Large intestine (tissue), 3 donors: ENCODE measurements at regions not wholly inside any gene's neighbourhood (a gene's known extent, or its start where the extent isn't known, plus 50 kb on each side); places are given as distances from the start of the nearest gene placed in this dataset.

Source experiments
- DNase-seq, 2 donors: peaks; one replicate each; pipeline versions ENCODE4 v3.0.0 to v3.0.0-alpha.2; 2013
- H3K27ac ChIP-seq: one replicate; pipeline ENCODE4 v1.5.1; 2013; ENCODE audit warnings: low read length
- H3K27me3 ChIP-seq: 2 replicates; pipeline ENCODE4 v1.6.1; 2013; ENCODE audit warnings: low read length; ENCODE audit not compliant: control insufficient read depth, insufficient read depth
- H3K36me3 ChIP-seq: 2 replicates; pipeline ENCODE4 v1.6.1; 2013; ENCODE audit warnings: low read length; ENCODE audit not compliant: control insufficient read depth, insufficient read depth
- H3K4me1 ChIP-seq: one replicate; pipeline ENCODE4 v1.6.1; 2013; ENCODE audit warnings: low read length; ENCODE audit not compliant: control insufficient read depth, insufficient read depth
- H3K4me3 ChIP-seq: one replicate; pipeline ENCODE4 v1.5.1; 2013; ENCODE audit warnings: low read length
- H3K9me3 ChIP-seq: one replicate; pipeline ENCODE4 v1.6.1; 2013; ENCODE audit warnings: mild to moderate bottlenecking, low read depth, low read length, moderate library complexity; ENCODE audit not compliant: control insufficient read depth
- WGBS: methylation state at CpG from one replicate; pipeline ENCODE4 v1.1.5; 2013; ENCODE audit warnings: low lambda C conversion rate; ENCODE audit not compliant: insufficient coverage; 5-methylcytosine and 5-hydroxymethylcytosine counted together

DNA sequence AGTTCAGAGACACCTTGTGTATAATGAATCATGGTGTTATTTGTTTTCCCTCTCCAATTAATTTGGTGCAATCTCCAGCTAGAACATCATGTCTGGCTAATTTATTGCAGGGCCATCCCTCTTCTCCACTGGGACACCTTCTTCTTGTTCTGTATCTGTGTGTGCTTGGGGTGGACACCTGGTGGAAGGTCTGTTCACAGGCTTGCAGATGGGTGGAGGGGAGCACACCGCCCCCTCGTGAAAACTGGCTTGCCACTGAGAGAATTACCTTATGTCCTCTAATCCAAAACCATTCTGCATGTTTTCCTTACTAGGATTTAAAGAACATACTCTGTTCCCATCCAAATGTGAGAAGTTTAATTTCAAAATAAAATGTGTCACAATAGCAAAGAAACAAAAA is 1160.4 kb upstream of the ZEB2 start:
- DNase-seq, result no peak
- H3K9me3 ChIP-seq, result no peaks in the 10 kb centered on the region
- no peaks in the 10 kb centered on the region for H3K36me3 ChIP-seq
- H3K27ac ChIP-seq, result no peak overlapping the region
- no peaks in the 10 kb centered on the region for H3K4me1 ChIP-seq
- H3K4me3 ChIP-seq, result no peak overlapping the region
- no CpG with 5 or more reads among the region's 2 CpGs for WGBS
- H3K27me3 ChIP-seq, result no peaks in the 10 kb centered on the region

DNA sequence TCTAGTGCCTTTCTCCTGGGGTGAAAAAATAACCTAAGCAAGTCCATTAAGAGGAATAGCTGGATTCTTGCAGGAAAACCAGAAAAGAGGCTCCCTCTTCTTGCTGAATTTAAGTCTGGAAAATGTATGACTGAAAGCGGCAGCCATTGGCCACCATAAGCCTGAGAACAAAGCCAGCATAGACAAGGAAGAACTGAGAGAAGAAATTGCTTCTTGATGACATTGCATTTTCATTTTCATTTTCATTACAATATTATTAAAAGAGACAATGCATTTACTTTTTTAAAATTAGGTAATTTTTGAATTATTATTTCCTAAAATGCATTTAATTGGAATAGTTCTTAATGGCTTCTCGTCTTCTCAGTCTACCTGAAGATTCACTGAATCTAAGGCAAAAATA is 1157.5 kb upstream of the ZEB2 start:
- 100% methylated on average over 1 of the region's 2 CpGs for WGBS
- no peak overlapping the region for H3K27ac ChIP-seq
- H3K9me3 ChIP-seq, result no peaks in the 10 kb centered on the region
- DNase-seq, result no peak
- H3K27me3 ChIP-seq, result no peaks in the 10 kb centered on the region
- no peaks in the 10 kb centered on the region for H3K36me3 ChIP-seq
- H3K4me3 ChIP-seq, result no peak overlapping the region
- H3K4me1 ChIP-seq, result no peaks in the 10 kb centered on the region

DNA sequence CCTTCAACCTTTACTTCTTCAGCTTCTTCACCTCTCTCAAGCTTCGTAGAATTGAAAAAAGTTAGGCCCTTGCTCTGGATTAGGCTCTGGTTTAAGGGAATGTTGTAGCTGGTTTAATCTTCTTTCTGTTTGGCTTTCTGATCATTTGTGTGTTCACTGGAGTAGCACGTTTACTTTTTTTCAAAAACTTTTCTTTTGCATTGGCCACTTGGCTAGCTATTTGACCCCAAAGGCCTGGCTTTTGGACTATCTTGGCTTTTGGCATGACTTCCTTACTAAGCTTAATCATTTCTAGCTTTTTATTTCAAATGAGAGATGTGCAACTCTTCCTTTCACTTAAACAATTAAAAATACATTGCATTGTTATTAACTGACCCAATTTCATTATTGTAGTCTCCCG is 1154.8 kb upstream of the ZEB2 start:
- 92% methylated on average over 2 of the region's 3 CpGs for WGBS

DNA sequence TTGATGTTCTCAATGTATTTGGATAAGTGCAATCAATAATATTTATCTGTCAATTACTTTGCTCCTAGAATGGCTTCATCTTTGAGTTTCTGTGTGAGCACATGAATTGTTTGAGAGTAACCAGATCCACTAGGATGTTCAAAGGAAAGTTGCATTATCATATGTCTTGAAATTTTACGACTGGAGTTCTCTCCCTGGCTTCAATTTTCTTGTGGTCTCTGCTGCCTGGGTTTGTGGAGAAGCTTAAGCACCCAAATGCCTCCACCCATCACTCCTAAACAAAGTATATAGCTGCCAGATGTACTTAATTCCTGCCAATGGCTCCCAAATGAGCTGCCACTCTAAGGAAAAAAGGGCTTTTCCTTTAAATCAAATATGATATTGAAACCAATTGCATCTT is 1149.4 kb upstream of the ZEB2 start:
- H3K4me1 ChIP-seq, result no peaks in the 10 kb centered on the region
- H3K27ac ChIP-seq, result no peak overlapping the region
- H3K27me3 ChIP-seq, result no peaks in the 10 kb centered on the region
- H3K4me3 ChIP-seq, result no peak overlapping the region
- DNase-seq, result no peak
- H3K9me3 ChIP-seq, result no peaks in the 10 kb centered on the region
- WGBS, result 60% methylated on average over 1 of the region's 1 CpG
- no peaks in the 10 kb centered on the region for H3K36me3 ChIP-seq

More for the DNA sequence above, 1154.8 kb upstream of the ZEB2 start:
- no peaks in the 10 kb centered on the region for H3K27me3 ChIP-seq
- no peaks in the 10 kb centered on the region for H3K36me3 ChIP-seq
- no peak overlapping the region for H3K27ac ChIP-seq
- no peak for DNase-seq
- H3K4me1 ChIP-seq, result no peaks in the 10 kb centered on the region
- H3K9me3 ChIP-seq, result no peaks in the 10 kb centered on the region
- no peak overlapping the region for H3K4me3 ChIP-seq

DNA sequence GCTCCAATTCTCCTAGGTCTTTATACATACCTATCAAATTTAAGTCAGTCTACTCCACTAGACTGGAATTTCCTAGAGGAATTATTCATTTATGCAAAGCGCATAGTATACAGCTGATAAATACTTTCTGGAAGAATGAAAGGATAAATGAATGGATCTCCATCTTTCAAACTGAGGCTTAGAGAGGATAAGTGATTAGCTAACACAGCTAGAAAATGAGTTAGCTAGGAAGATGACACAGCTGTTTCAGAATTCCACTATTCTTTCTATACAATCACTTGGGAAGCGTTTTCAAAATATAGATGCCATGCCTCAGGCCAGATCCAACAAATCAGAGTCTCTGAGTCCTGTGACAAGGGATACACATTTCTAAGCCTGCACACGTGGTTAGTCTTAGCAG is 1146.6 kb upstream of the ZEB2 start:
- H3K27ac ChIP-seq, result no peak overlapping the region
- H3K4me3 ChIP-seq, result no peak overlapping the region
- no peak for DNase-seq
- H3K9me3 ChIP-seq, result no peaks in the 10 kb centered on the region
- H3K4me1 ChIP-seq, result no peaks in the 10 kb centered on the region
- no CpG with 5 or more reads among the region's 3 CpGs for WGBS
- no peaks in the 10 kb centered on the region for H3K27me3 ChIP-seq
- H3K36me3 ChIP-seq, result no peaks in the 10 kb centered on the region

DNA sequence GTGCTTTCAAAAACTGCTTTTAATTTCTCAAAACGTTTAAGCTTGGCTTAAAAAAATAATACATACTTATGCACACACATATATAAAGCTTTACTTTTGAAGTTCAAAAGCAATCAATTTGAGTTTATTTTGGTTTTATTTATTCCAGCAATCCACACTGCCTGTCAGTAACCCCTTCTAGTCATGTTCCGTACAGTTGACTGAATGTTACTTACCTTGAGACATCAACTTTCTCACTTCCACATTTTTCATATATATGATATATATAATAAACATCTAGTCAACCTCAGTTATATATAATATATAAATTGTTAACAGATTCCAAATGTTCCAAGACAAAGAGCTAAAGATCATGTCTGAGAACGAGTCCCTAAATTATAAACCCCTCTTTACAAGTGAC is 1137.3 kb upstream of the ZEB2 start:
- DNase-seq, result no peak
- Histone ChIP-seq H3K4me3 (no peak overlapping the region), H3K9me3 (no peaks in the 10 kb centered on the region), H3K27ac (no peak overlapping the region), H3K4me1 (no peaks in the 10 kb centered on the region), H3K27me3 (no peaks in the 10 kb centered on the region), H3K36me3 (no peaks in the 10 kb centered on the region)
- 83% methylated on average over 1 of the region's 3 CpGs for WGBS

DNA sequence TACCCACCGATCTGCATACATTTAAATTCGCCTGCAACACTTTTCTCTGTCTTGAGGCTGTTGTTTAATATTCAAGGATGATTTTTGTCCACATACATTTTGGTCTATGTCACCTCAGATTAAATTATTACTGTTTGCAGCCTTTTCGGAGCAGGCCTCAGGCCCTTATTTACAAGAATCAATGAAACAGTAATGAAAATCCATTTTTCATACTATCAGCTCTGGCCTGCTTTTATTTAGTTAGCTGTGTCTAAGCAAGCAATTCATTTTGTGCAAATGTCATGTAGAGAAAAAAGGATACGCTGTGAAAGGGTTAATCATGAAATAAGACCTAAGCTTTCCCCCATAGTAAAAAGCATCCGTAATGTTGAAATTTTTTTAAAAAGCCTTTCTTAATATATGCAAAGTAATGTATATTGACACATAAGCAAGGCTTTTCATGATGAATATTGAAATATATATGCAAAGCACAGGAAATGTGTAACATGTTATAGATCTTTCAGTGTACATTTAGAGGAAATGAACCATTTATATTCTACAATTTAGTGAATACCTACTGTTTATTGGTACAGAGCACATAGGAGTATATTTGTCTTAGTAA is 1135.3 kb upstream of the ZEB2 start:
- Histone ChIP-seq H3K36me3 (no peaks in the 10 kb centered on the region), H3K9me3 (no peaks in the 10 kb centered on the region), H3K27ac (no peak overlapping the region), H3K4me1 (no peaks in the 10 kb centered on the region), H3K27me3 (no peaks in the 10 kb centered on the region), H3K4me3 (no peak overlapping the region)
- no peak for DNase-seq
- 93% methylated on average over 4 of the region's 5 CpGs for WGBS

DNA sequence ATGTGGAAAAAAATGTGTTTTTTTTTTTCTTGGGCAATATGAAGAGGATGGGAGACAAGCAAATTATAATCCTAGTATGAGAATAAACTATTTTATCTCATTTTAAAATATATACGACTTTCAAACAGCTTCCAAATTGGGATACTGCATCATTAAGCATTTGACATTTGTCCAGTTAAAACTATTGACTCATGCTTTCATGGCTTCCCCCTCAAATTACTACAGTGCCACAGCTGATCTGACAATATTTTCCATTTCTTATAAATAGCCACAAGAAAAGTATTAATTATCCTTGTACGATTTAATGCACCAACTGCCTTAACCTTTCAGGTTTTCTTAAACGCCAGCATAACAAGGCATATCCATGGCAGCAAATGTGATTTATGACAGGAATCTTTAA is 1134.8 kb upstream of the ZEB2 start:
- 100% methylated on average over 3 of the region's 3 CpGs for WGBS
- Histone ChIP-seq H3K4me1 (no peaks in the 10 kb centered on the region), H3K27me3 (no peaks in the 10 kb centered on the region), H3K27ac (no peak overlapping the region), H3K4me3 (no peak overlapping the region), H3K9me3 (no peaks in the 10 kb centered on the region), H3K36me3 (no peaks in the 10 kb centered on the region)
- no peak for DNase-seq

DNA sequence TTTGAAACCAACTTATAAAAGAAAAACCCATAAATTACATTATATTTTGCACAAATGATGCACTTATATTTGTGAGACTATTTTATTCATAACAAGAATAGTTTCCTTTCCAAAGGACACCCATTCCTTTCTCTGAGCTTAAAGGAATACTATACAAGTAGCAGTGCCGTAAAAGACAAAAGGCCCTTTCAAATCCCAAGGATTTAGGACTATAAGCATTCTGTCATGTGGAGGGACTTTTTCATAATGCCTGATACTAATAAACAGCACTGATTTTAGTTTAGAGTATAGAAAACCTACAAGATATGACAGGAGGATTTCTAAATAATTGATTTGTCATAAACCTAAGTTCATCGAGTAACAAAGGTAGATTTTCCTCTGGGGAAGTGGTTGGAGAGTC is 1134.2 kb upstream of the ZEB2 start:
- Histone ChIP-seq H3K4me1 (no peaks in the 10 kb centered on the region), H3K9me3 (no peaks in the 10 kb centered on the region), H3K27me3 (no peaks in the 10 kb centered on the region), H3K36me3 (no peaks in the 10 kb centered on the region), H3K4me3 (no peak overlapping the region), H3K27ac (no peak overlapping the region)
- 100% methylated on average over 1 of the region's 2 CpGs for WGBS
- DNase-seq, result no peak

DNA sequence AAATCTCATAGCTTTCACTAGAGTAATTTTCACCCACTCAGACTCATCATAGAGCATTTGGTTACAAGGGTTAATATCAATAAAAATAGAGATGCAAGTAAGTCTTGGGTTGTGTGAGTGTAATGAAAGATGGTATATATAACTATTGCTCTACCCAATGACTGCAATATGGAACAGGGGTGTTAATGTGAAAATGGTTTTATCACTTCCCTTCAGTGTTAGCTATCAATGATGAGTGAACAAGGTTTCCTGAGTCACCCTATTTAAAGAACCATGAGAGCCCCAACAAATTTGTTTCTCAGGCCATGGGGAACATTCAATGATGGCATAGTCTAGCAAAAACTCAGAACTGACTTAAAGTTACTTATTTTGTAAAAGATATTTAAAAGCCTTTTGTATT is 1133.6 kb upstream of the ZEB2 start:
- H3K27ac ChIP-seq, result no peak overlapping the region
- H3K27me3 ChIP-seq, result no peaks in the 10 kb centered on the region
- DNase-seq, result no peak
- no peaks in the 10 kb centered on the region for H3K9me3 ChIP-seq
- H3K36me3 ChIP-seq, result no peaks in the 10 kb centered on the region
- H3K4me3 ChIP-seq, result no peak overlapping the region
- no peaks in the 10 kb centered on the region for H3K4me1 ChIP-seq

DNA sequence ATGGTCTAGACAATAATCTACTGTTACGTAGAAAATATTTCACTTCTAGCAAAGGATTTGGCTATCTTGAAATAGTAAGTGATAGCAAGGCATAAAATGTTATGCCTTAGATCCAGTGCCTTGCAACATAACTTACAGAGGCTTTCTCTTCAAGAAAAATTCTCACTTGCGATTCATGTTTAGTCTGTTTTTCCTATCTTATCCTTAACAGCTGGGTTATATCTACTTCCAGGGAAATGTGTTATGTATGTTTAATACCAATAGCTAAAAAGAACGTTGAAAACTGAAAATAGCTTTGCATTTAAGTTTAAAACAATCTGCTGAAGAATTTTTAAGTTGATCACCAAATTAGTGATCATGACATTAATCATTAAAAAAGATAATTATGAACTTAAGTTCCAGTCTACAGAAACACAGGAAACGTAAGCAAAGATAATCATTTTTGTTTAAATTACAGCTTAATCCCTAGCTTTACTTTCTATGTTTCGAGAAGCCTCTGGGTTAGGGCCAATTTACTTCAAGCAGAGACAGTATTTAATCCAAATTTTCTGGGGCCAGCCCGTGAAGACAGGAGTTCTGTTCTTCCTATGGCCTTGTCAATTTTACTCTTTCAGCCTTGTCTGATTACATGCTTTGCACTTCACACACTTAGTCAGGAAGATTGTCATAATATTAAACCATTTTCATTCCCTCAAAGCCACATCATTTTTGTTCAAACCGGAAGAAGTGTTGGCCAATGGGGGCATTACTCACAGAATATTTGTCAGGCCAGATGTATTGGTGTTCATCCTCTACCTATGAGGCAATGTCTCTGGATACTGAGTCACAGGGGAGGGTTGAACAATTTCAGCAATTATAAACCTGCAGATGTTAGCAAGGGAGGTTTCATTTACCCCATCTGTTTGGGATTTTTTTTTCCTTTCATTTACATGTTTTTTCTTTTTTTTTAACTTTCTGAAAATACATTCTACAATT is 1132.9 kb upstream of the ZEB2 start:
- no peak for DNase-seq
- Histone ChIP-seq H3K27ac (no peak overlapping the region), H3K4me1 (no peaks in the 10 kb centered on the region)

More for the DNA sequence above, 1132.9 kb upstream of the ZEB2 start:
- no peaks in the 10 kb centered on the region for H3K27me3 ChIP-seq
- no peak overlapping the region for H3K4me3 ChIP-seq
- no peaks in the 10 kb centered on the region for H3K9me3 ChIP-seq
- 63% methylated on average over 1 of the region's 7 CpGs for WGBS
- H3K36me3 ChIP-seq, result no peaks in the 10 kb centered on the region
